AG04450 (cell line): ENCODE measurements at regions not wholly inside any gene's neighbourhood (a gene's known extent, or its start where the extent isn't known, plus 50 kb on each side); places are given as distances from the start of the nearest gene placed in this dataset.

Experiments used
- CTCF ChIA-PET: fragments of 300-600, 350-600 bp; formaldehyde crosslinking; extraction: SDS; loops from one replicate; lab custom pipeline; 2022; ENCODE audit warnings: antibody characterized with exemption, inconsistent platforms; lab: Charles Lee
- POLR2A ChIA-PET: fragments of 350-600 bp; formaldehyde crosslinking; extraction: SDS; loops from one replicate; lab custom pipeline; 2021; ENCODE audit warnings: antibody characterized with exemption, inconsistent platforms; lab: Yijun Ruan, JAX
- DNase-seq: peaks from one replicate; pipeline ENCODE4 v3.0.0-alpha.2; 2011; ENCODE audit warnings: low read depth, low spot score
- H3K27ac ChIP-seq: one replicate; pipeline ENCODE4 v1.5.1; 2012; ENCODE audit warnings: low read depth, low read length, control low read depth
- H3K27me3 ChIP-seq: one replicate; pipeline ENCODE4 v1.6.0; 2012; ENCODE audit warnings: low read length; ENCODE audit not compliant: control insufficient read depth, insufficient read depth
- H3K4me3 ChIP-seq: 2 replicates; pipeline ENCODE4 v1.5.1; 2011; ENCODE audit warnings: mild to moderate bottlenecking, low read depth, low read length, control low read depth
- H3K9me3 ChIP-seq: 2 replicates; pipeline ENCODE4 v1.5.1; 2012; ENCODE audit warnings: low read length; ENCODE audit not compliant: control insufficient read depth, insufficient read depth
- CTCF ChIP-seq: IDR thresholded peaks from 2 replicates; pipeline ENCODE4 v1.5.1; 2011; ENCODE audit warnings: low read depth, low read length, control low read depth, inconsistent platforms

DNA sequence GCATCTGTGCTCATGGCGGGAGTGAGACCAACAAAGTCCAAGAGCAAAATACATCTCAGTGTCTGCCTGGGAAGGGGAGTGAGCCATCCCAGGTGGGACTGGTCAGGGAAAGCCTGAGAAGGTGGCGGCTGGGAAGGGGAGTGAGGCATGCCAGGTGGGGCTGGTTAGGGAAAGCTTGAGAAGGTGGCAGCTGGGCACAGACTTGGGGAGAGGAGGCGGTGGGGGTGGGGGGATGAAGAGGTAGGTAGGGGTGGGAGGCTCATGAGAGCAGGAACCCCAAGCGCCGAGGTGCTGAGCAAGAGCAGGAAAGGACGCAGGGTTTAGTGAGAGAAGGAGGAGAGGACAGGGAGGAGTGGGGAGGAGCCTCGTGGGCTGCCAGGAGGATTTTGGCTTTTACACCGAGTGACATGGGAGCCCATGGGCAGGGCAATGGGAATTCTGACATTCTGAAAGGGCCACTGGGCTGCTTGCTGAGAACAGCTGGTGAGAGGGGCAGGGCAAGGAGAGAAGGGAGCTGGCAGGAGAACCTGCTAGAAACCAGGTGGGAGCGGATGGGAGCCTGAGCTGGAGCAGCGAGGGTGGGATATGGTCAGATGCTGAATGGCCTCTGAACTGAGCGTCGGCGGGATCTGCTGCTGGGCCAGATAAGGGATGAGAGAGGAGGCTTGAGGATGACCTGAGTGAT lies 256.1 kb upstream of the RPL38 start:
- Histone ChIP-seq H3K27me3 (no peaks in the 10 kb centered on the region), H3K4me3 (no peak overlapping the region), H3K27ac (no peak overlapping the region), H3K9me3 (peaks cover 37% of the 10 kb centered on the region)
- POLR2A ChIA-PET: no interaction called here
- DNase-seq: no peak
- CTCF ChIA-PET: no interaction called here
- no peak for TF ChIP-seq CTCF

GRCh38 chr17:73947966-73948355 lies 255.5 kb upstream of the RPL38 start:
- Histone ChIP-seq H3K9me3 (peaks cover 38% of the 10 kb centered on the region), H3K27me3 (no peaks in the 10 kb centered on the region), H3K4me3 (no peak overlapping the region), H3K27ac (no peak overlapping the region)
- DNase-seq: no peak
- ChIA-PET POLR2A (no interaction called here), CTCF (no interaction called here)
- TF ChIP-seq CTCF: no peak

DNA sequence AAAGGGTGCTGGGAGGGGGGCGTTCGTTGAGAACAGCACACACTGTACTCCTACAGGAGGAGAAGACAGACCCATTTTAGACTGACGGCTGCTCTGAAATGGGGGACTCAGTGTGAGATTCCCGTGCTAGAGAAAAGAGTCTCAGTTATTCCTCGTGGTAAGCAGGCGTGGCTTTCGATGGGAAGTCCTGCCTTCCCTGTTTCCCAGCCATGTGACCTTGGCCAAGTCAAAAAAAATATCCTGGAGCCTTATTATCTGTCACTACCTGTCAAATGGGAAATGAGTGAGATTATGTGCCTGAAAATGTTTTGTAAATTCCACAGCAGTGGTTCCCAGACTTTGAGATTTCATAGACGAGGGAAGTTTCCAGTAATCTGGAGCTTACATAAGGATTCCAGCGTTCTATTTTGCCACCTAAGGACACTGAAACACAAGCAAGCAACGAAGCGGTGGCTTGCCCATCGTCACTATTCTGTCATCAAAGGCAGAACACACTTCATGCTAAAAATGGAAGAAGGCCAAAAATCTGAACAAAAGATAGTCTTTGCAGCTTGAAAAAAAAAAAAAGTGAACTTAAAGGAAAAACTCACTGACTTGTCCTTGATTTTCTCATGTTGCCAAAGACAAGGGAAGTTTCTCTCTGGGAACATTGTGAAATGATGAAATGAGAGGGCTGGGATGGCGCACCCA lies 253.4 kb upstream of the RPL38 start:
- H3K27me3 ChIP-seq: no peaks in the 10 kb centered on the region
- H3K4me3 ChIP-seq: no peak overlapping the region
- POLR2A ChIA-PET: no interaction called here
- no peak for DNase-seq
- CTCF ChIA-PET: no interaction called here
- H3K27ac ChIP-seq: no peak overlapping the region
- TF ChIP-seq CTCF: no peak
- peaks cover 32% of the 10 kb centered on the region for H3K9me3 ChIP-seq

DNA sequence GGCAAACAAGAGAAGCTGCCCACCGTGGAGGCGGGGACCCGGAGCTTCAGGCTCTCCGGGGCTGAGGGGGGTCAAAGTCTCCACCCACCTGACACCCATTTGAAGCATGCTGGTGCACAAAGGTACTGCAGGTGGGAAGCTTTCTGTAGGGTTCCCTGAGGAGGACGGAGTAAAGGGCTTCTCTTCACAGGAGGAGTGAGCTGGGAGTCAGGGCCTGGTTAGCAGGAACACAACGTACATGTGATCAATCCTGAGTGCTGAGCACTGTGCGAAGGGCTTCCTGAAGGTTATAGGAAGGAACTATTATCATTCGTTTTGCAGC lies 252.9 kb upstream of the RPL38 start:
- no peak for TF ChIP-seq CTCF
- peaks cover 32% of the 10 kb centered on the region for H3K9me3 ChIP-seq
- CTCF ChIA-PET: no interaction called here
- no peak overlapping the region for H3K27ac ChIP-seq
- no peak overlapping the region for H3K4me3 ChIP-seq
- DNase-seq: no peak
- POLR2A ChIA-PET: no interaction called here
- no peaks in the 10 kb centered on the region for H3K27me3 ChIP-seq

- CTCF ChIA-PET: interaction anchor here (0.5 kb wide), 1 partner anchor 483 kb away, joined by 5 read pairs; no protein-coding TSS in a partner anchor
- no peak for TF ChIP-seq CTCF
Measured at GRCh38 chr17:73952082-73952479, 251.4 kb upstream of the RPL38 start.

More at GRCh38 chr17:73952082-73952479, 251.4 kb upstream of the RPL38 start:
- DNase-seq: no peak
- no peak overlapping the region for H3K4me3 ChIP-seq
- POLR2A ChIA-PET: no interaction called here
- peaks cover 29% of the 10 kb centered on the region for H3K9me3 ChIP-seq
- H3K27me3 ChIP-seq: no peaks in the 10 kb centered on the region
- no peak overlapping the region for H3K27ac ChIP-seq
